HG02938 (cell line): ENCODE measurements at regions not wholly inside any gene's neighbourhood (a gene's known extent, or its start where the extent isn't known, plus 50 kb on each side); places are given as distances from the start of the nearest gene placed in this dataset.

ENCODE experiments used
- ATAC-seq: cut with Tn5 transposase; IDR thresholded peaks from one replicate; pipeline ENCODE4 v1.9.1; 2021; ENCODE audit warnings: mild to moderate bottlenecking, moderate library complexity; ENCODE audit not compliant: unreplicated experiment

DNA sequence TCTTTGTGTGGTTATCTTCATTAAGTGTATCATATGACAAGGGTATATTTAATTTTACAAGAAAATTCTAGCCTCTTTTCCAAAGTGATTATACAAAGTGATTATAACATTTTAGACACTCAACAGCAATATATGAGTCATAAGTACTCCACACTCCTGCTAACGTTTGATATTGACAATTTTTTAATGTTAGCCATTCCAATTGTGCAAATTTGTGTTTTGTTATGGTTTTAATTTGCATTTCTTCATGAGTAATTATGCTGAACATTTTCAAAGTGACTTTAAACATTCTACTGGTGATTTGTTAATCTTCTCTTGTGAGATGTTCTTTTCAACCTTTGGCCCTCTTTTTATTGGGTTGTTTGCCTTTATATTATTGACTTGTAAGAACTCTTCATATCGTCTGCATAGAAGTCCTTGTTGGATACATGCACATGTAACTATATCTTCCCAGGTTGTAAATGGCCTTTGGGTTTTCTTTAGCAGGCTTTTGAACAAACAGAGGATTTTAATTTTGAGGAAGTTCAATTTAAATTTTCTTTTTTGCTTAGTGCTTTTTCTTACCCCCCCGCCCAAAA lies 771.6 kb upstream of the ZNF608 start:
- ATAC-seq: no peak

DNA sequence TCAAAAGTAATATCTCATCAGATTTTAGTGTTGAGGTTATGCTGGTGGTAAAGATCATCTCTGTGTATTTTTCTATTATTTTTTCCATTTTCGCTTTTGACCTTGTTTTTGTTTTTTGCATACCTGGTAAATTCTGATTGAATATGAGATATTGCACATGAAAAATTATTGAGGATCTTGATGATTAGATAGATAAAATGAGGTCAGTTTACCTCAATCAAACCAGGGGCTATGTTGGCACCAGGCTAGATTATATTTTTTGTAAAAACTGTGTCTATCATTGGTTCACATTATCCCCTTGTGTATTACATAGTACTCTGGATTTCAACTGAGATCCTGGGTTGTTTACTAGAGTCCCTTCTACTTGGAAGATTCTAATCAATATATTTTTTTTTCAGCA lies 774.9 kb upstream of the ZNF608 start:
- no peak for ATAC-seq

DNA sequence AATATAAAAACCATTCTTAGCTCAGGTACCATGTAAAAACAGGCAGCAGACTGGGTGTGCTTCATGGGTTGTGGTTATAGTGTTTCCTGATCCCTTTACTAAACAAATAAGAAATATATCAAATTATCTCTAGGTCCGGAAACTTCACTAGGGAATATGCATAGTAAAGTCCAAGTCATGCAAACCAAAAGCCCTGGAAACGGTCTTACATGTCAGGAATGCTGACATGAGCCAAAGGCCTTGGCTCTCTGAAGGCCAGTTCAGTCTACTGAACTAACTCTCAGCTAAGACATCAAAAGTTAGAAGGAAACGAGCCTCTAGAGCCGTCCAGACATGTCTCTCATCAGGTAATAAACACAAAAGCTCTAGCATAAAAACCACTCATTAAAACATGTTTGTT lies 778.9 kb upstream of the ZNF608 start:
- ATAC-seq: no peak

DNA sequence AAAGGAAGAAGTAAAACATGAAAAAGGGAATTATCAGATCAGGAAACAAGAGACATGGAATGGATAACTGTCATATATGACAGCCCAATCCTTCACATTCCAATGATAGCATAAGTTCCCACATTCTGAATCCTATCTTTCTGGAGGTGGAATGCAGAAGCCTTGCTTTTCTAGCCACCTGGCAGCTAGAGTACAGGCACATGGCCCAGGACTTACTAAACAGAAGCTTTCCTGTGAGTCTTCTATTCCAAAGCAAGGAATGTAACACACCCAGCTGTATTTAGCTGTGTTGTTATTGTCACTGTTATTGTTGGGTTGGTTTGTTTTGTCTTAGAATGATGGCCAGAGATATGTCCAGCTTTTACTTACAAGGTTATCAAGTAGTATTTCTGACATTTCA lies 780.5 kb upstream of the ZNF608 start:
- ATAC-seq: no peak

- ATAC-seq: no peak
Observed at GRCh38 chr5:125528881-125529280, 782.4 kb upstream of the ZNF608 start.

GRCh38 chr5:125530833-125531615 lies 784.6 kb upstream of the ZNF608 start:
- no peak for ATAC-seq

DNA sequence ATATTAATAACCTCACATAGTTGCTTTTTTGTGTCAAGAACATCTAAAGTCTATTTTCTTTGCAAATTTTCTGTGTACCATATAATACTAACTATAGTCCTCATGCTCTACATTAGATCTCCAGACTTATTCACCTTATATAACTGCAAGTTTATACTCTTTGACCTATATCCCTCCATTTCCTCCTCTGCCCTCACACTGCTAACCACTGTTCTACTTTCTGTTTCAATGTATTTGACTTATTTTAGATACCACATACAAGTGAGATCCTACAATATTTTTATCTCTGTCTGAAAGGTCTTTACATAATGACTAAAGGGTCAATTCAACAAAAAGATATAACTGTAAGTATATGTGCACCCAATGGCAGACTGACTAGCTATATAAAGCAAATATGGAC lies 789.7 kb upstream of the ZNF608 start:
- ATAC-seq: peak; percentile 56

DNA sequence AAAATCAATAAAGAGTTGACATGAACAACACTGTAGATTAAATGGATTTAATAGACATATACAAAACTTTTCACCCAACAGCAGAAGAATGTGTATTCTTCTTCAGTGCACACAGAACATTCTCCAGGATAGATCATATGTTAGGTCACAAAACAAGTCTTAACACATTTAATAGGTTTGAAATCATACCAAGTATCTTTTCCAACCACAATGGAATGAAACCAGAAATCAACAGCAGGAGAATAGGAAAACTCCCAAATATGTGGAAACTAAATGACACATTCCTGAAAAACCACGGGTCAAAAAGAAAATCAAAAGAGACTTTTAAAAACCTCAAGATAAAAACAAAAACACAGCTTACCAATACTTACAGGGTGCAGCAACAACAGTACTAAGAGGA lies 790.1 kb upstream of the ZNF608 start:
- ATAC-seq: no peak

GRCh38 chr5:125537661-125538060 lies 791.2 kb upstream of the ZNF608 start:
- ATAC-seq: no peak

GRCh38 chr5:125538469-125538868 lies 792.0 kb upstream of the ZNF608 start:
- no peak for ATAC-seq

GRCh38 chr5:125541085-125541484 lies 794.6 kb upstream of the ZNF608 start:
- ATAC-seq: no peak

DNA sequence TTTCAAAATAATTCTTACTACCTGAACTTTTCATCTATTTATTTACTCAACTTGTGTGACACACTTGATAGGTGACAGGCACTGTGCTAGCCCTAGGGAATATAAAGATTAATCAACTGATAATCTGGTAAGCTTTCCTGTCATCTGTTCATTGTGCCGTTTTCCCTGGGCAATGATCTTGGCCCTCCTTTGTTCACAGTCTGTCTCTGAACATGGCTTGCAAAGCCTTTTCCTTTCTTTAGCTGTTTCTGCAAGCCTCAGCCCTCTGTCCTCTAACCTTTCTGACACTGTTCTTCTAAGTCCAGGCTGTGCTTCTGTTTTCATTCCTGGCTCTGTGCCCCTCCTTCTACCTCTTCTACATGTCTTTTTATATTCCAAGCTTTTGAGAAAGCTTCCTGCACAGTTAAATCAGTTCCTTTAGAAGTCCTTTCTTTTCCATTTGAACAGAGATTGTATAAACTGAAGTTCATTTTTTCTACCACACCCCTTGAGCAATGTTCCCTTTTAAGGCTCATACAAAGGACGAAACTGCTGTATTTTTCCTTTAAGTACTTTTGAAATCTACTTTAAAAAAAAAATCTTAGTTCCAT lies 803.0 kb upstream of the ZNF608 start:
- ATAC-seq: no peak

DNA sequence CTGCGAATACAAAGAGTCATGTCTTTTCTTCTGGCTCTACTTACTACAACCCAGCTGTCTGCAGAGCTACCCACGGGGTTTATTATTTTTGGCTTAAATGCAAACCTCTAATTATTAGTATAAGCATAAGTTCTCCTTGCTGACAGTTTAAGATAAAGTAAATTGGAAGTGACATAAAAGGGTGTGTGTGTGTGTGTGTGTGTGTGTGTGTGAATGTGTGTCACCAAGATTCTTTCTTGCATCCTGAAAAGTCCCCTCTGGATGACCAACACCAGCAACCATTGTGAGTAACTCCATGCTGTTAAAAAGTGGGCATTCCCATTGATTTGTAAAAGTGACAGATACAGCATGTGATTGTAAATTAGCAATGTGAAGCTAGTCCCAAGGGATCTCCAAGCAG lies 803.8 kb upstream of the ZNF608 start:
- ATAC-seq: no peak

- ATAC-seq: no peak
Observed at GRCh38 chr5:125551246-125551645, 804.8 kb upstream of the ZNF608 start.

DNA sequence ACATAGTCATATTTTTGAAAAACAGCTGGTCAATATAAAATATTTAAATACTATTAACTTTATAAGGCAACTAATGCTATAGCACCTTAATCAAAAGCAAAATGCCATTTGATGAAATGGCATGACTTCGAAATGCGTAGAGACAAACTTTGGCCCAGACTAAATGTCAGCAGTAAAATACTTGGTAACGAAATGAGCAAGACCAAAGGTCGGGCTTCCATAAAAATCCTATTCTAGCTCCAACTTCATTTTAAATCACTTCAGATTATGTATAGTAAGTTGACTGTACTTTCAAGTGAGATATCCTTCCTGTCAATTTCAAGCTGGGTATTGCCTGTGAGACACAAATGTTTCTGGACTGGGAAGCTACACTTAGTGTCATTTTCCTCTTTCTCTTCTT lies 805.4 kb upstream of the ZNF608 start:
- no peak for ATAC-seq

DNA sequence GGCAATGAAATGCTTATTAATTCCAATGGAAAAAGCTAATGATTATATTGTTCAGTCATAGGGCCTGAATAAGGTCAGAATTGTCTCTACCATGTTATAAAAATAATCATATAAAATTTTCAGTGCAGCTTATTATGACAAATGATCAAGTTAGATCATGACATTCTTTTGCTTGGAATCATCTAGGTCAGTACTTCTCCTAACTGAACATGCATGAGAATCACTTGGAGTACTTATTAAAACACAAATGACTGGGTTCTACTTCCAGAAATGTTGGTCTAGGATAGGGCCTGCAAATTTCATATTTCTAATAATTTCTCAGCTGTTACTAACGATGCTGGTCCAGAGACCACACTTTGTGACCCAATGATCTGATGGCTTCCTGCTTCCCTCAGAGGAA lies 806.0 kb upstream of the ZNF608 start:
- ATAC-seq: no peak

DNA sequence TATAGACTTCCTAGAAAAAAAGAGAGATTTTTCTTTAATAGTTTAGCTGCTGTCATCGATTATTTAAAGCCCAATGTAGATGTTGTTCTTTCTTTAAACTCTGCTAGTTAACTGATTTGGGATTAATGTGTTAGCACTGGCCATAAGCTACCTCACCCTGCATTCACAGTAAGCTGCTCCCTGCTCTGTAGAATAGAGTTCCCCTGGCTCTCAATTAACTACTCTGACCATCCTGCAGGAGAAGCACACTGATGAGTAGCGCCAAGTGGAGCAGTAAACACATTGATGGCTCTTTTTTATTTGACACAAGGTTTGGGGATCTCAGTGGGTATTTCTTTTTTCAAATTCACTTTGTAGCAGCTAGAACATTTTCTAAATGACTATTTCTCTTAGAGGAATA lies 807.9 kb upstream of the ZNF608 start:
- ATAC-seq: no peak

DNA sequence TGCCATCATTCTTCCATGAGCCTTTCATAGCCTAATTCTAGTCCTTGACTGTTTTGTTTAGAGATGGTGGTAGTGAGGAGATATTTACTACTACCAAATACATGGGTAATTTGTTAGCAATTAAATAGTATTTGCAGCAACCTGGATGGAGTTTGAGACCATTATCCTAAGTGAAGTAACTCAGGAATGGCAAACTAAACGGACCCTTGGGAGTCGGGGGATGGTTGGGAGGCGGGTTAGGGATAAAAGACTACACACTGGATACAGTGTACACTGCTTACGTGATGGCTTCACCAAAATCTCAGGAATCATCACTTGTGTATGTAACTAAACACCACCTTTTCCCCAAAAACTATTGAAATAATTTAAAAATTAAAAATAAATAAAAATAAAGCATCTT lies 809.2 kb upstream of the ZNF608 start:
- no peak for ATAC-seq

DNA sequence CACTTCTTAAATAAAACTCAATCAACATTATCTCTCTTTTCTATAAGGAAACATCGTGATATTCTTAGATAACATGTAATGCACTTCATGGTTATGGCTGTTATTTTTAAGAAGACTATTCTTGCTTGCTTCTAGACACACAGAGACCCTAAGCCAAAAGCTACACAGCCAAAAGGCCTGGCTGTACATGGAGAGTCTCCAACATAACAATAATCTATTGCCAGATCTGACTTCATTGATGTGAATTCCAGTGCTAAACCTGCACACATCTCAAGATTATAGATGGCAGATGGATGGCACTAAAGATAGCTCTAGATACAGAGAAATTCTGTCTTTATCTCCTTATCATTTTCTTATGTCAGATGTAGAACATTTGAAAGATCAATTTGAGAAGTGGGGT lies 811.6 kb upstream of the ZNF608 start:
- no peak for ATAC-seq

- ATAC-seq: no peak
Observed at GRCh38 chr5:125558466-125558865, 812.0 kb upstream of the ZNF608 start.

GRCh38 chr5:125559296-125559695 lies 812.9 kb upstream of the ZNF608 start:
- ATAC-seq: no peak

- no peak for ATAC-seq
Observed at GRCh38 chr5:125560476-125561225, 814.2 kb upstream of the ZNF608 start.
